GM10266 (cell line): ENCODE measurements at regions not wholly inside any gene's neighbourhood (a gene's known extent, or its start where the extent isn't known, plus 50 kb on each side); places are given as distances from the start of the nearest gene placed in this dataset.
"Not testable (repeated sequence)": the region's sequence is repeated elsewhere in the genome, so short reads cannot be mapped to it uniquely, and the experiment has no call there.

Source experiments
- DNase-seq: peaks from one replicate; pipeline ENCODE4 v3.0.0; 2012; ENCODE audit errors: extremely low spot score
- CTCF ChIP-seq: IDR thresholded peaks from 2 replicates; pipeline ENCODE4 v1.5.1; 2012; ENCODE audit warnings: mild to moderate bottlenecking, low read depth; ENCODE audit not compliant: control insufficient read depth, insufficient read depth; ENCODE audit errors: missing control alignments

- no peak for DNase-seq
- TF ChIP-seq CTCF, result no peak
Measured at GRCh38 chr3:182414586-182414985, 378.7 kb upstream of the ATP11B start.

- DNase-seq, result no peak
- no peak for TF ChIP-seq CTCF
Measured at GRCh38 chr3:182420741-182421140, 372.6 kb upstream of the ATP11B start.

- no peak for TF ChIP-seq CTCF
Measured at GRCh38 chr3:182424006-182424405, 369.3 kb upstream of the ATP11B start.

GRCh38 chr3:182425926-182426718 is 367.2 kb upstream of the ATP11B start:
- DNase-seq, result not testable (repeated sequence)

More at GRCh38 chr3:182424006-182424405, 369.3 kb upstream of the ATP11B start:
- DNase-seq, result no peak

GRCh38 chr3:182431972-182432371 is 361.3 kb upstream of the ATP11B start:
- not testable (repeated sequence) for DNase-seq

GRCh38 chr3:182435860-182436259 is 357.4 kb upstream of the ATP11B start:
- DNase-seq, result no peak
- no peak for TF ChIP-seq CTCF

GRCh38 chr3:182436547-182436946 is 356.8 kb upstream of the ATP11B start:
- DNase-seq, result no peak
- no peak for TF ChIP-seq CTCF

- no peak for TF ChIP-seq CTCF
- no peak for DNase-seq
Measured at GRCh38 chr3:182438398-182438797, 354.9 kb upstream of the ATP11B start.
